A673 (cell line): ENCODE measurements at regions not wholly inside any gene's neighbourhood (a gene's known extent, or its start where the extent isn't known, plus 50 kb on each side); places are given as distances from the start of the nearest gene placed in this dataset.

Experiments
- EZH2 ChIP-seq: fragments of 200-600 bp; sonication (generic); IDR thresholded peaks from 2 replicates; pipeline ENCODE4 v1.6.1; 2017; ENCODE audit warnings: borderline replicate concordance, low read depth, mild to moderate bottlenecking, mixed read lengths, antibody characterized with exemption, low read length; ENCODE audit not compliant: poor library complexity, severe bottlenecking
- TF ChIP-seq, protein P1 (sequence below): fragments of 300-800, 200-600 bp; sonication (generic); conservative IDR thresholded peaks from 2 replicates; pipeline ENCODE4 v1.5.1; 2017; ENCODE audit warnings: low read depth, mild to moderate bottlenecking, antibody characterized with exemption, low read length, moderate library complexity, mixed read lengths

DNA sequence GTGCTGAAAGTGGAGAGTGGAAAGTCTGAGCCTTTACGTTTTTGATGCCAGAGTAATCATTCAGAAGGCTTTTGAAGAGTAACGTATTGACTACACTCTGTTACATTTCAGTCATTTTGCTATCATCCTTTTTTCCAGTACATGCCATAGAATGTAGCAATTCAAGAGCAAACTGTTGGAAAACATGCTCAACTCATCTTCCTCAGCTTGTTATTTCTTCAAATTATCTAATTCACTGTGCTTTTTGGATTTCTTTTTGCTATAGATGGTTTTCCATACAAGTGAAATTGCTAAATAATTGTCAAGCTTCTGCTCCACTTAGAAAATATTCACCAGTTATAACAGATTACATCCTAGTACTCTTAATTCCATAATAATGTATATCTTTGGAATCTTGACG, 129.9 kb upstream of the CLEC14A start:
- TF ChIP-seq, protein P1, sequence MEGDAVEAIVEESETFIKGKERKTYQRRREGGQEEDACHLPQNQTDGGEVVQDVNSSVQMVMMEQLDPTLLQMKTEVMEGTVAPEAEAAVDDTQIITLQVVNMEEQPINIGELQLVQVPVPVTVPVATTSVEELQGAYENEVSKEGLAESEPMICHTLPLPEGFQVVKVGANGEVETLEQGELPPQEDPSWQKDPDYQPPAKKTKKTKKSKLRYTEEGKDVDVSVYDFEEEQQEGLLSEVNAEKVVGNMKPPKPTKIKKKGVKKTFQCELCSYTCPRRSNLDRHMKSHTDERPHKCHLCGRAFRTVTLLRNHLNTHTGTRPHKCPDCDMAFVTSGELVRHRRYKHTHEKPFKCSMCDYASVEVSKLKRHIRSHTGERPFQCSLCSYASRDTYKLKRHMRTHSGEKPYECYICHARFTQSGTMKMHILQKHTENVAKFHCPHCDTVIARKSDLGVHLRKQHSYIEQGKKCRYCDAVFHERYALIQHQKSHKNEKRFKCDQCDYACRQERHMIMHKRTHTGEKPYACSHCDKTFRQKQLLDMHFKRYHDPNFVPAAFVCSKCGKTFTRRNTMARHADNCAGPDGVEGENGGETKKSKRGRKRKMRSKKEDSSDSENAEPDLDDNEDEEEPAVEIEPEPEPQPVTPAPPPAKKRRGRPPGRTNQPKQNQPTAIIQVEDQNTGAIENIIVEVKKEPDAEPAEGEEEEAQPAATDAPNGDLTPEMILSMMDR, result no peak
- no peak for TF ChIP-seq EZH2
